ENCODE measurements at regions not wholly inside any gene's neighbourhood (a gene's known extent, or its start where the extent isn't known, plus 50 kb on each side); places are given as distances from the start of the nearest gene placed in this dataset.

- TF ChIP-seq POLR2AphosphoS5 (IDR thresholded peaks at IDR 0.05) = no peak
- TF ChIP-seq EP300 (IDR thresholded peaks at IDR 0.05; ENCODE audit: low read depth) = no peak
These were observed 275.5 kb downstream of the SS18 start for GRCh38 chr18:25814841-25815458.

Measured in transverse colon (tissue), 3 donors.